Thymus (tissue), 11 donors: ENCODE measurements at regions not wholly inside any gene's neighbourhood (a gene's known extent, or its start where the extent isn't known, plus 50 kb on each side); places are given as distances from the start of the nearest gene placed in this dataset.

Experiments used
- DNase-seq, 9 donors: peaks; one replicate each; pipeline ENCODE4 v3.0.0-alpha.2; 2013; ENCODE audit warnings: low spot score in 9 of 9, low read depth in 6 of 9, missing footprints in 1 of 9
- H3K27ac ChIP-seq, 2 donors: one replicate each; pipeline ENCODE4 v1.5.1; 2013; ENCODE audit warnings: control low read depth in 1 of 2, low read depth in 1 of 2, low read length in 1 of 2, mild to moderate bottlenecking in 1 of 2, moderate library complexity in 1 of 2
- H3K27me3 ChIP-seq, 2 donors: one replicate each; pipeline ENCODE4 v1.5.1; 2013; ENCODE audit warnings: low read length in 1 of 2; ENCODE audit not compliant: control insufficient read depth in 2 of 2, insufficient read depth in 1 of 2
- H3K36me3 ChIP-seq, 2 donors: one replicate each; pipeline ENCODE4 v1.5.1; 2013; ENCODE audit warnings: low read length in 1 of 2, mild to moderate bottlenecking in 1 of 2, moderate library complexity in 1 of 2; ENCODE audit not compliant: control insufficient read depth in 2 of 2, insufficient read depth in 2 of 2
- H3K4me1 ChIP-seq, 2 donors: one replicate each; pipeline ENCODE4 v1.5.1; 2013; ENCODE audit warnings: low read length in 2 of 2; ENCODE audit not compliant: control insufficient read depth in 2 of 2, insufficient read depth in 2 of 2
- H3K4me3 ChIP-seq, 2 donors: one replicate each; pipeline ENCODE4 v1.5.1; 2013; ENCODE audit warnings: low read length in 2 of 2, control low read depth in 1 of 2, mild to moderate bottlenecking in 1 of 2
- H3K9me3 ChIP-seq, 2 donors: one replicate each; pipeline ENCODE4 v1.5.1; 2013; ENCODE audit warnings: low read length in 1 of 2, mild to moderate bottlenecking in 1 of 2; ENCODE audit not compliant: control insufficient read depth in 2 of 2, insufficient read depth in 1 of 2
- WGBS: extraction: QIAGEN DNeasy Blood & Tissue Kit; methylation state at CpG from one replicate; pipeline ENCODE4 v1.1.7; 2013; 5-methylcytosine and 5-hydroxymethylcytosine counted together
- donor health status: healthy.

DNA sequence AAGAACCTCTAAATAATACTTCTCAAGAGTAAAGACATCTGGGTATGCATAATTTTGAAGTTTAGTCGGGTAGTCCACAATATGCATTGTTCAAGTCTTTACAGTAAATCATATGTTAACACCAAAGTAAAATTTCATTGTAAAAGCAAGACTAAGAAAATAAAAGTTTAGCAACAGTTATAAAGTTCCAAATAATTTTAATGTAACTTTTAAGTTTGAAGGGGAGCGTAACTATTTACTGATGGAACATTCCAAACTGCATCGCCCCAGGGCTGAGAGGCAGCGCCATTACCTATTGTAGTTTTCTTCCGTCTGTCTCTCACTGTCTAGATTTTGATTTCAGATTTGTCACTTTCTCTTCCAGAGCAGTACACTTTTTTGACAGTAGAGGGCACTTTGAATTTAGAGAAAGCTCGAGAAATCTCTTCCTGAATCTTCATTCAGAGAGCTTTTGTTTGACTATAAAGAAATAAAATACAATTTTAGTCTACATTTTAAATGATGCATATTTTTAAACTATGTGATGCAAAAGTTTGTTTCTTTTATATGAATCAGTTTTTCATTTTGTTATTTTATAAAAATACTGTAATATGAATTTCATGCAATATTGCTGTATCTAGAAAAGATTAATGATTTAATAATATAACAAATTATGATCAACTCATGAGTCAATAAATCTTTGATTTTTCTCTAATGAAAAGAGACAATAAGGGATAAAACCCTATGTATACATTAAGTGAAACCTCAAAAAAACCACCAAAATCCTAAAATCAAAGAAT lies 389.8 kb downstream of the FIGN start:
- peaks cover 0 to 4% of the 10 kb centered on the region in 2 donors for H3K4me1 ChIP-seq
- H3K4me3 ChIP-seq, result no peak overlapping the region
- 18% methylated on average over 6 of the region's 6 CpGs for WGBS
- H3K9me3 ChIP-seq, result no peaks in the 10 kb centered on the region
- peaks cover 0 to 16% of the 10 kb centered on the region in 2 donors for H3K27me3 ChIP-seq
- H3K36me3 ChIP-seq, result no peaks in the 10 kb centered on the region
- no peak overlapping the region for H3K27ac ChIP-seq
- DNase-seq, result peak in 7 of 9 donors; percentile 6 to 72 (median 26)

DNA sequence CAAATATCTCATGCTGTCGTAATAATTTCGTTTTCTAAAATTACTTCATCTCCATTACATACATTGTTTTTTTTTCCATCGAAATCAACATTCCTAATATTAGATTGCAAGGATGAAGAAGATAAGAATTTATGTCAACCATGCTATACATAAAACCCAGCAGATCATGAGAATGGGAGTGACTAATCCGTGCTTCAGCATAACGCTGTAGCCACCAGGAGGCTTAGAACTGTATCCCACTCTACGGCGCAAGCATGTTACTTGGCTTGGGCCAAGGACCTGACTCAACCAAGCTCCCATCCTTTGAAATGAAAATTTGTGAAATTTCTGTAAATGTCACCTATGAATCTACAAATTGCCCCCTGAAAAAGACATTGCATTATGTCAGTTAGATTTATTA lies 392.5 kb downstream of the FIGN start:
- Histone ChIP-seq H3K36me3 (no peaks in the 10 kb centered on the region), H3K27ac (no peak overlapping the region), H3K9me3 (no peaks in the 10 kb centered on the region), H3K4me3 (no peak overlapping the region), H3K27me3 (peaks cover 0 to 7% of the 10 kb centered on the region in 2 donors), H3K4me1 (no peaks in the 10 kb centered on the region)
- WGBS, result 94% methylated on average over 7 of the region's 7 CpGs
- DNase-seq, result no peak

- 32% methylated on average over 2 of the region's 2 CpGs for WGBS
- no peak for DNase-seq
- no peak overlapping the region for H3K27ac ChIP-seq
- H3K4me3 ChIP-seq, result no peak overlapping the region
- no peaks in the 10 kb centered on the region for H3K4me1 ChIP-seq
- no peaks in the 10 kb centered on the region for H3K36me3 ChIP-seq
- H3K9me3 ChIP-seq, result no peaks in the 10 kb centered on the region
- no peaks in the 10 kb centered on the region for H3K27me3 ChIP-seq
Measured at GRCh38 chr2:163341426-163341825, 394.4 kb downstream of the FIGN start.

GRCh38 chr2:163338270-163338669 lies 397.5 kb downstream of the FIGN start:
- Histone ChIP-seq H3K9me3 (no peaks in the 10 kb centered on the region), H3K27ac (no peak overlapping the region), H3K4me3 (no peak overlapping the region), H3K4me1 (no peaks in the 10 kb centered on the region), H3K27me3 (no peaks in the 10 kb centered on the region), H3K36me3 (no peaks in the 10 kb centered on the region)
- 90% methylated on average over 3 of the region's 3 CpGs for WGBS
- DNase-seq, result peak in 1 of 9 donors; percentile 0

- no peaks in the 10 kb centered on the region for H3K36me3 ChIP-seq
- no peak for DNase-seq
- no peak overlapping the region for H3K27ac ChIP-seq
- H3K9me3 ChIP-seq, result no peaks in the 10 kb centered on the region
- no peak overlapping the region for H3K4me3 ChIP-seq
- no peaks in the 10 kb centered on the region for H3K27me3 ChIP-seq
- H3K4me1 ChIP-seq, result no peaks in the 10 kb centered on the region
- WGBS, result 93% methylated on average over 2 of the region's 2 CpGs
Measured at GRCh38 chr2:163324677-163325076, 411.1 kb downstream of the FIGN start.

GRCh38 chr2:163319006-163319405 lies 416.8 kb downstream of the FIGN start:
- Histone ChIP-seq H3K36me3 (no peaks in the 10 kb centered on the region), H3K4me1 (no peaks in the 10 kb centered on the region), H3K9me3 (no peaks in the 10 kb centered on the region), H3K27ac (no peak overlapping the region), H3K27me3 (no peaks in the 10 kb centered on the region), H3K4me3 (no peak overlapping the region)
- WGBS, result 81% methylated on average over 2 of the region's 2 CpGs
- no peak for DNase-seq

DNA sequence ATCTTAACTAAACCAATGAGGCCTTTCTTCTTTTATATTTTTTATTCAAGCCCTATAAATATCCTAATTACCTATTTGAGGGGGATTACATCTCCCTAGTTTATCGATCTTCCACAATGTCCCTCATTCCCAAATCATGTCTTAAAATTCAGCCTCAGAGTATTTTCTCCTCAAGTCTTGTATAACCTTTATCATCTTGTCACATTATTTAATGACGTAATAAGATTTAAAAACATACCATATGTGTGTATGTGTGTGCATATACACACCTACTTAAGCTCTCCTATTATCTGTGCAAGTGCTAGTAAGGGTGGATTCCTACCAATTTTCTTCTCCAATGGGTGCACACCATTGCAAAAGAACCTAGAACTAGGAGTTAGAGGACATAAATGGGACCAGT lies 421.1 kb downstream of the FIGN start:
- H3K4me1 ChIP-seq, result no peaks in the 10 kb centered on the region
- no peak for DNase-seq
- H3K27ac ChIP-seq, result no peak overlapping the region
- H3K27me3 ChIP-seq, result no peaks in the 10 kb centered on the region
- H3K36me3 ChIP-seq, result no peaks in the 10 kb centered on the region
- WGBS, result 94% methylated on average over 2 of the region's 2 CpGs
- no peak overlapping the region for H3K4me3 ChIP-seq
- H3K9me3 ChIP-seq, result no peaks in the 10 kb centered on the region

- no peaks in the 10 kb centered on the region for H3K27me3 ChIP-seq
- H3K9me3 ChIP-seq, result no peaks in the 10 kb centered on the region
- WGBS, result 32% methylated on average over 1 of the region's 1 CpG
- H3K27ac ChIP-seq, result no peak overlapping the region
- no peaks in the 10 kb centered on the region for H3K4me1 ChIP-seq
- H3K4me3 ChIP-seq, result no peak overlapping the region
- no peak for DNase-seq
- H3K36me3 ChIP-seq, result no peaks in the 10 kb centered on the region
Measured at GRCh38 chr2:163312713-163313112, 423.1 kb downstream of the FIGN start.

DNA sequence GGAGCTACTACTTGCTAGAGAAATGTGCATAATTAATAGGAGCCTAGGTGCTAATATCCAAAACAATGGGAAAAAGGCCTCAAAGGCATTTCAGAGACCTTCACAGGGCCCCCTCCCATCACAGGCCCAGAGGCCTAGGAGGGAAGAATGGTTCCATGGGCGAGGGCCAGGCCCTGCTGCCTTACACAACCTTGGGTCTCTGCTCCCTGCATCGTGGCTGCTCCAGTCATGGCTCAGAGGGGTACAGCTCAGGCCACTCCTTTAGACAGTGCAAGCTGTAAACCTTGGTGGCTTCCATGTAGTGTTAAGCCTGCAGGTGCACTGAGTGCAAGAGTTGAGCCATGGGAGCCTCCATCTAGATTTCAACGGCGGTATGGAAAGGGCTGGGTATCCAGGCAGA lies 429.2 kb downstream of the FIGN start:
- no peaks in the 10 kb centered on the region for H3K4me1 ChIP-seq
- H3K4me3 ChIP-seq, result no peak overlapping the region

More for the DNA sequence above, 429.2 kb downstream of the FIGN start:
- WGBS, result 92% methylated on average over 4 of the region's 4 CpGs
- no peak for DNase-seq
- Histone ChIP-seq H3K27me3 (no peaks in the 10 kb centered on the region), H3K27ac (no peak overlapping the region), H3K36me3 (no peaks in the 10 kb centered on the region), H3K9me3 (peaks cover 0 to 4% of the 10 kb centered on the region in 2 donors)
